Epithelial cell of proximal tubule (primary cell): ENCODE measurements at regions not wholly inside any gene's neighbourhood (a gene's known extent, or its start where the extent isn't known, plus 50 kb on each side); places are given as distances from the start of the nearest gene placed in this dataset.

Experiments
- DNase-seq: peaks from one replicate; pipeline ENCODE4 v3.0.0-alpha.2; 2011; ENCODE audit warnings: low read depth
- H3K4me3 ChIP-seq: 2 replicates; pipeline ENCODE4 v1.5.1; 2011; ENCODE audit warnings: low read depth, mild to moderate bottlenecking, low read length
- TF ChIP-seq, protein P1 (sequence below): conservative IDR thresholded peaks from 2 replicates; pipeline ENCODE4 v1.5.1; 2012; ENCODE audit warnings: low read depth, mild to moderate bottlenecking, low read length

DNA sequence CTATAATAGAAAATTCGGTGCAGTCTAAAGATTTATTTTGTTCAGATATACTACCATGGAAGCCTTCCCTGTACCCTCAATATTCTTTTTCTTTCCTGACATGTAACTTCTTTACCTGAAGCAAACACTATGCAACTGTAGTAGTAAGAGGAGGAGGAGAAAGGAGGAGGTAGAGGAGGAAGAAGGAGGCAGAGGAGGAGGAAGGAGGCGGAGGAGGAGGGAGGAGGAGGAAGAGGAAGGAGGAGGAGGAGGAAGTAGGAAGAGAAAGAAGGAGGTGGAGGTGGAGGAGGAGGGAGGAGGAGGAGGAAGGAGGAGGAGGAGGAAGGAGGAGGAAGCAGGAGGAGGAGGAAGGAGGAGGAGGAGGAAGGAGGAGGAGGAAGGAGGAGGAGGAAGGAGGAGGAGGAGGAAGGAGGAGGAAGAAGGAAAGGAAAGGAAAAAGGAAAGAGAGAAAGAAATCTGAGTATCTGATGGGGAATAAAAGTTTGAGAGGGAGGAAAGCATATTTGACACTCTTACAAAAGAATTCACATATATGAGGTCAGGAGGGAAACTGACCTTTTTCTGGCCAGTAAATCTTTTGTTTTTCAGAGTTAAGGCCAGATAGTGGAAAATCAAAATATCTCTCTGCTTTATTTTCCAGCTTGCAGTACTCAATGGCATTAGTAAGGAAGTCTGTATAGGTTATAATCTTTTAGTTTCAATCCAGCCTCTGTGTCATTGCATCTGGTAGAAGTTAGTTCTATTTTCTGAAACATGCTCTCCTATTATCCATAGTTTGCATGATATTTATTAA, 114.5 kb upstream of the LPAR1 start:
- TF ChIP-seq, protein P1, sequence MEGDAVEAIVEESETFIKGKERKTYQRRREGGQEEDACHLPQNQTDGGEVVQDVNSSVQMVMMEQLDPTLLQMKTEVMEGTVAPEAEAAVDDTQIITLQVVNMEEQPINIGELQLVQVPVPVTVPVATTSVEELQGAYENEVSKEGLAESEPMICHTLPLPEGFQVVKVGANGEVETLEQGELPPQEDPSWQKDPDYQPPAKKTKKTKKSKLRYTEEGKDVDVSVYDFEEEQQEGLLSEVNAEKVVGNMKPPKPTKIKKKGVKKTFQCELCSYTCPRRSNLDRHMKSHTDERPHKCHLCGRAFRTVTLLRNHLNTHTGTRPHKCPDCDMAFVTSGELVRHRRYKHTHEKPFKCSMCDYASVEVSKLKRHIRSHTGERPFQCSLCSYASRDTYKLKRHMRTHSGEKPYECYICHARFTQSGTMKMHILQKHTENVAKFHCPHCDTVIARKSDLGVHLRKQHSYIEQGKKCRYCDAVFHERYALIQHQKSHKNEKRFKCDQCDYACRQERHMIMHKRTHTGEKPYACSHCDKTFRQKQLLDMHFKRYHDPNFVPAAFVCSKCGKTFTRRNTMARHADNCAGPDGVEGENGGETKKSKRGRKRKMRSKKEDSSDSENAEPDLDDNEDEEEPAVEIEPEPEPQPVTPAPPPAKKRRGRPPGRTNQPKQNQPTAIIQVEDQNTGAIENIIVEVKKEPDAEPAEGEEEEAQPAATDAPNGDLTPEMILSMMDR, result no peak
- DNase-seq, result no peak
- H3K4me3 ChIP-seq, result no peak overlapping the region

DNA sequence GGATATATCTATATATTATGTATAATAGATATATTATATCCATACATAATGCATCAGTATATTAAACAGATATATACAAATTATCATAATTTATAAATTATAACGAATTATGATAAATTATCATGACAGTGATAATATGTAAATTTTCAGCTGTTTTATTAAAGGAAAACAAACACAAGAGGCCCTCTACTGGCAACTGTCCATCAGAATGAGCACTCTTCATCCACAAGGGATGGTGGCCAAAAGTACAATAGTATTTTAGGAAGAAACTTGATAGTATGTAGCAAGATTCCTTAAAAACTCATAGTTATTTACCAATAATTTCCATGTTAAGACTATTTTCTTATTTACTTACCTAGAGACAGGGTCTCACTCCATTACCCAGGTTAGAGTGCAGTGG, 113.3 kb upstream of the LPAR1 start:
- H3K4me3 ChIP-seq, result no peak overlapping the region
- DNase-seq, result no peak
- TF ChIP-seq, protein P1, result peak; percentile 36

DNA sequence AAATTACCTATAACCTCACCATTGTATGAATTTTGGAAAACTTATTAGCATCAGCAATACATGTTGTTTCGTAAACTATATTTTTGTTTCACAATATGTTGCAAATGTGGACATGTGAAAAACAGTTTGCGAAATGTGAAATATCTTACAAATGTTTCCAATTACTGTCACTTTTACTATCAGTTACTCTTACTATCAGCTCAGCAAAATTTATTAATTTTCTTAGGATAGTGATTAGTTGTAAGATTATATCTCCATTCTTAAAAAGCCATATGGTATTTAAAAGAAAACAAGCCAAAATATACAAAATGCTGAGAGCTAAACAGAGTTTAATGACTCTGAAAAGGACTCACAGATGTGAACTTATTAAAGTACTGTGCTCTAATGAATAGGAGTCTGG, 111.9 kb upstream of the LPAR1 start:
- no peak for DNase-seq
- TF ChIP-seq, protein P1, result no peak
- no peak overlapping the region for H3K4me3 ChIP-seq

DNA sequence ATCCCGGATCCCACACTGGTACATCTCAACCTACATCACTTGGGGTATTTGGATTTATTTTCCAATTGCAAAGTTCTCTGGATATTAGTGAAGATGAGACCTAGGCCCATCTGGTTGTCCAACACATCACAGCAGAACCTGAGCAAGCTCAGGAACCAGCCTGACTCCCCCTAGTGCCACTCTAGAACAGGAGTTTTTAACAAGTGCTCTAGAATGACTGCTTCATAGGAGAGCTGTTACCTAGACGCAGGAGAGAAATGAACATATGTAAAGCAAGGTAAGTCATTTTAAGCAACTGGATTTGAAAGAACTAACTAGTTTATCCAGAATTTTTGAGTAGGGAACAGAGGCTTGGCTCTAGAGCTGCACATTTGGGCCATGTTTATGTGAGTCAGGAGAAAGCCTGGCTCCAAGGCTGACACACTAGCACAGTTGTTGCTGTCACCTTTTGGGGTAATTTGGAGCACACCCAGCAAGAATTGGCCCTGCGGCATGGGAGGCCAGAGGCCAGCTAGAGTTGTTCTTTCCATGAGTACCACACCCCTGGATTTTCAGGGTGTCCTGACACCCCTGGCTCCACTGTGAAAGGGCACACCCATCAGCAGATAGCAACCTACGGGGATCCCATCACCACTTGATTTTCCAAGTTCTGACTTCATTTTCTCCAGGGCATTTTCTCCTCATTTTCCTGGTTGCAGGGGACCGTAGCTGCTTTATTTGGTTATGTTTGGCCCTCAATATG, 110.9 kb upstream of the LPAR1 start:
- no peak overlapping the region for H3K4me3 ChIP-seq
- DNase-seq, result no peak
- TF ChIP-seq, protein P1, result peak; percentile 41

DNA sequence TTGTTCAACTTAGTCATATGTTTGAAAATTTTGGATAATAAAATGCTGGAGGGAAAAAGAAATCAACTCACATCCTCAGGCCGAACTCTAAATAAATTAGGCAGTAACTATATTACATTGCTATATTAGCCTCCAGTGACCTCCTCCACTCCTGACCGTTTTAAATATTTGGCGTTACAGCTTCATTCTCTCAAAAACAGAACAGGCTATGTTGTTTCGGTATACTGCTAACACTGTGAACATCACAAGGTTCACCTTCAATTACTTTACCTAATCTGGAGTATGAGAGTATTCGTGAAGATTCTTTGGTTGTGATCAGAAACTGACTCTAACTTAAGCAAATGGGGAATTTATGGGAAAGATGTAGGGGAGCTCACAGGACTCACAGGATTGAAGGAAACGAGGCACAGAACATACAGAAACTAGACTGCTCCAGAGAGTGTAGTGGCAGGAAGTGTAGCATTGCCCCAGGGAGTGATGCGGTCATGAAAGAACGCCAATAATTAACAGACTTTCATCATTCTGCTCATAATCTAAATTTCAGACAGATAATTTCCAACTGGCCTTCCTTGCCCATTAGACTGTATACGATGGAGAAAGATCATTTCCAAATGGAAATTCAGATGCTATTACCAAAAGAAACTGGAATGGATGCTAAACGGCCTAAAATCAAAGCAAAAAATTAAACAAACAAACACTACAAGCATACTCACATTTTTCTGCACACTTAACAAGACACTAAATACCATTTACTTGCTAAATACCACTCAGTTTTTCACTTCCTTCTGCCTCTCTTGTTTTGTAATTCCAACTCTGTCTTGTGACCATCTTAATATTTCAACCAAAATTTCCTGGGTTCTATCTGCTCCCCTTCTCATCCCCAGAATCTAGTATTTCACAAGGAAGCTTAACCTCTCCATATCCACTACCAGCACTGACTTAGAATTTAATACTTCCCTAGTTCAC, 110.1 kb upstream of the LPAR1 start:
- H3K4me3 ChIP-seq, result no peak overlapping the region
- TF ChIP-seq, protein P1, result no peak
- no peak for DNase-seq

DNA sequence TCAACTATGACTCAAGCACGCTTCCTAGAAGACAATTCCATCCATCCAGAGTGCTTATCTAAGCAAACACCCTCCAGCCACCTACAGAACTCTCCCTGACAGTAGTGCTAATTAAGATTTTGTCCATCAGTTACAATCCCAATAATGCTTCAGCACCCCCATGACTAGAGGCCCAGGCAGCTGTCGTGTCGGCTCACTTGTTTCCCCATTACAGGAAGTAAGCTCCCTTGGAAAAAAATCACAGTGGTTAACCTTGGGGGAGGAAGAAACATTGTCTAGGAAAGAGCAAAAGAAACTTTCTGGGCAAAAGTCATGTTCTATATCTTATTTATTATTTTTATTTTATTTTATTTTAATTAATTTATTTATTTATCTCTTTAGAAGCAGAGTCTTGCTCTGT, 108.8 kb upstream of the LPAR1 start:
- TF ChIP-seq, protein P1, result no peak
- H3K4me3 ChIP-seq, result no peak overlapping the region
- no peak for DNase-seq
